Activated B cell treated with CpG ODN at 0.5 μM for 24 hours (primary cell): ENCODE measurements at regions not wholly inside any gene's neighbourhood (a gene's known extent, or its start where the extent isn't known, plus 50 kb on each side); places are given as distances from the start of the nearest gene placed in this dataset.

ENCODE experiments used
- ATAC-seq: fragments of 200-7000 bp; cut with Tn5 transposase; one replicate; pipeline ENCODE4 v1.10.0; 2021; ENCODE audit warnings: low read depth, mild to moderate bottlenecking, moderate library complexity
- CTCF ChIA-PET: fragments of 350-600 bp; sonication (Branson Sonifier 250); formaldehyde crosslinking; loops from one replicate; lab custom pipeline; 2021; ENCODE audit warnings: antibody characterized with exemption; lab: Charles Lee
- POLR2A ChIA-PET: fragments of 350-600 bp; sonication (Branson Sonifier 250); formaldehyde crosslinking; loops from one replicate; lab custom pipeline; 2021; ENCODE audit warnings: antibody characterized with exemption; lab: Charles Lee
- DNase-seq: peaks from one replicate; pipeline ENCODE4 v3.0.0; 2022
- H3K27ac Mint-ChIP-seq: one replicate; pipeline ENCODE4 v1.8.0; 2020; ENCODE audit warnings: mixed read lengths
- H3K27me3 Mint-ChIP-seq: one replicate; pipeline ENCODE4 v1.8.0; 2021; ENCODE audit warnings: mixed read lengths
- H3K36me3 Mint-ChIP-seq: one replicate; pipeline ENCODE4 v1.8.0; 2021; ENCODE audit warnings: low read depth, mixed read lengths
- H3K4me1 Mint-ChIP-seq: one replicate; pipeline ENCODE4 v1.8.0; 2021; ENCODE audit warnings: mixed read lengths
- H3K4me3 Mint-ChIP-seq: one replicate; pipeline ENCODE4 v1.8.0; 2020; ENCODE audit warnings: mild to moderate bottlenecking, mixed read lengths
- H3K9me3 Mint-ChIP-seq: one replicate; pipeline ENCODE4 v1.8.0; 2020; ENCODE audit warnings: mixed read lengths
- intact Hi-C: fragments of 100-400 bp; cut with micrococcal nuclease; formaldehyde crosslinking; loops from one replicate; pipeline ENCODE4 v1.15.1; 2024
- TF ChIP-seq, protein P1 (sequence below): fragments of 200-600 bp; IDR thresholded peaks from one replicate; pipeline ENCODE4 v1.8.0; 2022; ENCODE audit warnings: antibody characterized with exemption, mild to moderate bottlenecking

DNA sequence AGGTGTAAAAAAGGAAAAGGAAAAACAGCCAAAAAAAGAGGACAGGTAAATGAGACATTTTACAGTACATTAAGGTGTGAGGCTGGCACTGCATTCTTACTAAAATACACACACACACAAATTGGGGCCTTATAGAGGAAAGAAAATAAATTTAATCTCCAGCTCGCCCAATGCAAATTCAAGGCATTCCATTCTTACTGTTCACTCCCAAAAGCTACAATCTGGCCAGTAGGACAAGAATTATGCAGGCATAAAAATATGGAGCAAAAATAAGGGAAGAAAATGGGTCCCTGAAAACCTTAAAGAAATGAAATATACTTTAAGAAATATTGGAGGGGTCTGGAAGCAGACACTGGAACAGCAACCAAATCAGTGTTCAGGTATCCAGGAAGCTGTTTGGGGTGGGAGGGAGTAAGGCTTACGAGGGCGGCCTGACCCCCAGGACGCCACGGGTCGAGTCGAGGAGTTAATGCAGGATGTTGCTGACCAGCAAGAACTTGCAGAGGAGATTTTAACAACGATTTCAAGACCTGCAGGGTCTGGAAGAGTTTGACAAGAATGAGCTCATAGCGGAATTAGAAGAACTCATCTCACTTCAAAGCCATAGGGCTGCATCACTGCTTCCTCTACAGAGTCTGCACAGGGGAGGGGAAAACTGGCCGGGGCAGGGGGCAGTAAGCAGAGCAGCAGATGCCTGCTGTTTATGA lies 245.5 kb downstream of the TBL1XR1 start:
- TF ChIP-seq, protein P1, sequence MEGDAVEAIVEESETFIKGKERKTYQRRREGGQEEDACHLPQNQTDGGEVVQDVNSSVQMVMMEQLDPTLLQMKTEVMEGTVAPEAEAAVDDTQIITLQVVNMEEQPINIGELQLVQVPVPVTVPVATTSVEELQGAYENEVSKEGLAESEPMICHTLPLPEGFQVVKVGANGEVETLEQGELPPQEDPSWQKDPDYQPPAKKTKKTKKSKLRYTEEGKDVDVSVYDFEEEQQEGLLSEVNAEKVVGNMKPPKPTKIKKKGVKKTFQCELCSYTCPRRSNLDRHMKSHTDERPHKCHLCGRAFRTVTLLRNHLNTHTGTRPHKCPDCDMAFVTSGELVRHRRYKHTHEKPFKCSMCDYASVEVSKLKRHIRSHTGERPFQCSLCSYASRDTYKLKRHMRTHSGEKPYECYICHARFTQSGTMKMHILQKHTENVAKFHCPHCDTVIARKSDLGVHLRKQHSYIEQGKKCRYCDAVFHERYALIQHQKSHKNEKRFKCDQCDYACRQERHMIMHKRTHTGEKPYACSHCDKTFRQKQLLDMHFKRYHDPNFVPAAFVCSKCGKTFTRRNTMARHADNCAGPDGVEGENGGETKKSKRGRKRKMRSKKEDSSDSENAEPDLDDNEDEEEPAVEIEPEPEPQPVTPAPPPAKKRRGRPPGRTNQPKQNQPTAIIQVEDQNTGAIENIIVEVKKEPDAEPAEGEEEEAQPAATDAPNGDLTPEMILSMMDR = no peak
- H3K4me1 Mint-ChIP-seq = no peaks in the 10 kb centered on the region
- ChIA-PET CTCF (no interaction called here), POLR2A (interaction anchor here (0.6 kb wide), 1 partner anchor 21 kb away, joined by 6 read pairs; no protein-coding TSS in a partner anchor)
- no peak for DNase-seq
- H3K27me3 Mint-ChIP-seq = peaks cover 1% of the 10 kb centered on the region
- H3K27ac Mint-ChIP-seq = no peak overlapping the region
- no peak overlapping the region for H3K4me3 Mint-ChIP-seq
- H3K36me3 Mint-ChIP-seq = no peaks in the 10 kb centered on the region
- intact Hi-C loops = no loop called here
- no peak for ATAC-seq
- H3K9me3 Mint-ChIP-seq = no peaks in the 10 kb centered on the region

DNA sequence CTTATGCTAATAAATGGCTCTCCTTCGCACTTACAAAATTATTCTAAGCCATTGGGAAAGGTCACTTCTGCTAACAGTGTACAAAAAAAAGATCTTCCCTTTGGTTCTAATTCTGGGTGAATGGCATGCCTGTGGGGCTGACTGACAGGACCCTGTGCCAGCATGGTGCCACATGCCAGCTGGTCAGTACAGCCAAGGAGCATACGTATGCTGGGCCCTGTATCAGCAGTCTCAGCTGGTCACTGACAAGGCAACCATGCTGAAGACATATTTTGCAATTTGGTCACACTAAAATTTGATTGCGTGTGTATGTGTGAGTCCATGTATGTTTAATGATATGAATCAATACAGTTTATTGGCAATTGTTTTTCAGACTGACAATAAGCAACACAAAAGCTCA lies 246.1 kb downstream of the TBL1XR1 start:
- no peak overlapping the region for H3K4me3 Mint-ChIP-seq
- no peaks in the 10 kb centered on the region for H3K36me3 Mint-ChIP-seq
- ATAC-seq (no peak), DNase-seq (no peak)
- POLR2A ChIA-PET = interaction anchor here (0.6 kb wide), 1 partner anchor 21 kb away, joined by 6 read pairs; no protein-coding TSS in a partner anchor
- TF ChIP-seq, protein P1 = no peak
- no peaks in the 10 kb centered on the region for H3K4me1 Mint-ChIP-seq
- H3K27ac Mint-ChIP-seq = no peak overlapping the region
- H3K9me3 Mint-ChIP-seq = no peaks in the 10 kb centered on the region
- CTCF ChIA-PET = no interaction called here
- intact Hi-C loops = no loop called here
- peaks cover 1% of the 10 kb centered on the region for H3K27me3 Mint-ChIP-seq

DNA sequence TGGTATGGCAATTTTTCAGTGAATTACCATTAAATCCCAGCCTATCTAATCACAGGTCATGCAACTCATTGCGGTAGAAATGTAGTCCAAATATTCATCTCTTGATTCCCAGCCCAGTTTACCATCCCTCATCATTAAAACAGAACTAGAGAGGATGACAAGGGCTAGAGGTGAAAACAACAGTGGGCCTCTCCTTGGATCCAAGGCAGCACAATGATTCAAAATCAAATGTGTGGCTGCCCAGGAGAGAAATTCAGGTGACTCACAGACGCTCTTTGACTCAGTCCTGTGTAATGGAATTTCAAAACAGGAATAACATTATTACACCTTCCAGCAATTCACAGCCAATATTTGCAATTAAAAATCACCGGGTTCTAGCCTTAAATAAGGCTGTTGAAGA lies 246.5 kb downstream of the TBL1XR1 start:
- intact Hi-C loops = no loop called here

DNA sequence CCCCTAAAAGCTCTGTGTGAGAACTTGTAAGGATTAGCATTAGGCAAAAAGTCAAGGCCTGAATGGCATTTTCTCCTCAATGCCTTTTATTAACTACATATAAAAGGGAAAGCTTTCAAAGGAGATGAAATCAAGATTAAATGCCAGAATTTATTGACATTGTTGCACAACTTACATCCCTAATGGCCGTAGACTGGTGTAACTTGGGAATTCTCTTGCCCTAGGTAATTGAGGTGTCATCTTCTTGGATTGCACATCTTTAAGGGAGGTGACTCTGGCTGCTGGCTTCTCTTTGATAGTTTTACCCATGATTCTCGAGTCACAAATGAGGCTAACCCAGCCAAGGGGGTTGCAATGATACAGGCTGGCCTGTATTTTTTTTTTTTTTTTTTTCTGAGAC lies 249.1 kb downstream of the TBL1XR1 start:
- ChIA-PET CTCF (no interaction called here), POLR2A (no interaction called here)
- H3K27me3 Mint-ChIP-seq = no peaks in the 10 kb centered on the region
- intact Hi-C loops = no loop called here
- H3K36me3 Mint-ChIP-seq = no peaks in the 10 kb centered on the region
- no peak overlapping the region for H3K4me3 Mint-ChIP-seq
- TF ChIP-seq, protein P1 = no peak
- ATAC-seq (no peak), DNase-seq (no peak)
- no peaks in the 10 kb centered on the region for H3K4me1 Mint-ChIP-seq
- H3K9me3 Mint-ChIP-seq = no peaks in the 10 kb centered on the region
- no peak overlapping the region for H3K27ac Mint-ChIP-seq

More for the DNA sequence above, 246.5 kb downstream of the TBL1XR1 start:
- Mint-ChIP-seq H3K4me3 (no peak overlapping the region), H3K4me1 (no peaks in the 10 kb centered on the region), H3K27ac (no peak overlapping the region), H3K9me3 (no peaks in the 10 kb centered on the region), H3K27me3 (peaks cover 1% of the 10 kb centered on the region), H3K36me3 (no peaks in the 10 kb centered on the region)
- ChIA-PET POLR2A (no interaction called here), CTCF (no interaction called here)
- TF ChIP-seq, protein P1 = no peak
- ATAC-seq (no peak), DNase-seq (no peak)

GRCh38 chr3:176946202-176946601 lies 251.1 kb downstream of the TBL1XR1 start:
- ChIA-PET CTCF (no interaction called here), POLR2A (no interaction called here)
- H3K9me3 Mint-ChIP-seq = no peaks in the 10 kb centered on the region
- H3K4me1 Mint-ChIP-seq = no peaks in the 10 kb centered on the region
- no peak overlapping the region for H3K4me3 Mint-ChIP-seq
- no peaks in the 10 kb centered on the region for H3K27me3 Mint-ChIP-seq
- ATAC-seq (no peak), DNase-seq (no peak)
- H3K27ac Mint-ChIP-seq = no peak overlapping the region
- H3K36me3 Mint-ChIP-seq = no peaks in the 10 kb centered on the region
- TF ChIP-seq, protein P1 = no peak
- intact Hi-C loops = no loop called here
